ENCODE measurements at regions not wholly inside any gene's neighbourhood (a gene's known extent, or its start where the extent isn't known, plus 50 kb on each side); places are given as distances from the start of the nearest gene placed in this dataset.

GRCh38 chr2:12584338-12584737 is 132.4 kb upstream of the TRIB2 start:
- TF ChIP-seq TAF1 (IDR thresholded peaks at IDR 0.05; ENCODE audit: borderline replicate concordance, low read depth, low read length) (no peak), POLR2AphosphoS5 (IDR thresholded peaks at IDR 0.05; ENCODE audit: low read depth, low read length) (no peak), POLR2A (IDR thresholded peaks at IDR 0.05; ENCODE audit: low read depth, low read length) (no peak)
